NOMO-1 treated with dmso at 0.1 percent for 144 hours (cell line): ENCODE measurements at regions not wholly inside any gene's neighbourhood (a gene's known extent, or its start where the extent isn't known, plus 50 kb on each side); places are given as distances from the start of the nearest gene placed in this dataset.

ENCODE experiments used
- DNase-seq: peaks from one replicate; lab custom pipeline; 2025; ENCODE audit not compliant: unreplicated experiment; lab: John Stamatoyannopoulos, UW

DNA sequence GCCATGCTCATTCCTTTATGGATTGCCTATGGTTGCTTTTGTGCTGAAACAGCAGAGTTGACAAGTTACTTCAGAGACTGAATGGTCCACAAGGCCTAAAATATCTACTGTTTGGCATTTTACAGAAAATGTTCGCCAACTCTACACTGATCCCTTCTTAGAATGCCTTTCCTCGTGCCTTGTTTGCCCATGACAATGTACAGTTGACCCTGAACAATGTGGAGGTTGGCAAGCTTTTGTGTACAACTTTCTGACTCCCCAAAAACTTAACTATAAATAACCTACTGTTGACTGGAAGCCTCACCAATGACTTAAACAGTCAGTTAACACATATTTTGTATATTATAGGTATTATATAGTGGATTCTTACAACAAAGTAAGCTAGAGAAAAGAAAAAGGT is 361.4 kb downstream of the EPHA4 start:
- no peak for DNase-seq

GRCh38 chr2:221211653-221212052 is 360.5 kb downstream of the EPHA4 start:
- no peak for DNase-seq

GRCh38 chr2:221212105-221212504 is 360.0 kb downstream of the EPHA4 start:
- DNase-seq: no peak

- no peak for DNase-seq
Observed at GRCh38 chr2:221215487-221215886, 356.6 kb downstream of the EPHA4 start.

- DNase-seq: no peak
Observed at GRCh38 chr2:221216636-221217035, 355.5 kb downstream of the EPHA4 start.

- DNase-seq: no peak
Observed at GRCh38 chr2:221225752-221226151, 346.4 kb downstream of the EPHA4 start.

DNA sequence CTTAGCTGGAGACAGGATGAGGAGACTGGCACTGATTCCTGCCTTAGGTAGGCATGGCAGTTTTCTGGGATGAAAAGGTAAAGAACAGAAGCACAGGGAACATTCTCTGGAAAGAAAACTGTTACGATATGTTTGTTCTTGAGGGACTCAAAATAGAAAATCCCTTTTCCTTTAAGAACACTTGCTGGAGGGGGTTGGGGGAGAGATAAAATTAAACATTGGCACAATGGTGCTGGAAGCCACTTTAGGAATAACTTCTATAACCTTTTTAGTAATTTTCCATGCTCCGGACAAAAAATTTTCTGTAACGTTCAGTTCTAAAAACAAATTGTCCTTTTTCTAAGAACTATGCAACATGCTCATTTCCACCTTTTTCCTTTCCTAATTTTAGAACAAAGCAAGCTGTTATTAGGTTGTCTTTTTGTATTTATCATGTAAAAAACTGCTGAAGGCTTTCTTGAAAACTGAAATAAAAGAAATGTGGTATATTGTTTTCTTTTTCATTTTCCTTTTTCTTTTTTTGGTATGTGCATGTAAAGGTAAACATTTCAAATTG is 343.8 kb downstream of the EPHA4 start:
- no peak for DNase-seq

- no peak for DNase-seq
Observed at GRCh38 chr2:221229099-221229498, 343.0 kb downstream of the EPHA4 start.

DNA sequence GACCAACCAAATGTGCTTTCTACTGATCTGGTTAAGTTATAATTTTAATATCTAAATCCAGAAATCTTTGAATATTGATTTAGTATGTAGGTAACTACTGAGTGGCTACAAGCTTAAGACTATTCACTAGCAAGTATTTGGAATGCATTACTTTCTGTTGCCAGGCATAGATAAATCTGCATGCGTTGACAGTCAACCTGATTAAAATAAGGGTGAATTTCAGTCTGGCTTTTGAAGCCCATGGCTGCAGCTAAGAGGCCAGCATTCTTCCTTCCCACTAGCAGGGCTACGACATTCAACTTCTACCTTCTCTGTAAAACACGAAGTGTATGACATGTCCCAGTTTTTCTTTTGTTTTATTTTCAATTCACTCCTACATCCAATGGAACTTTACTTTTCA is 340.6 kb downstream of the EPHA4 start:
- no peak for DNase-seq

DNA sequence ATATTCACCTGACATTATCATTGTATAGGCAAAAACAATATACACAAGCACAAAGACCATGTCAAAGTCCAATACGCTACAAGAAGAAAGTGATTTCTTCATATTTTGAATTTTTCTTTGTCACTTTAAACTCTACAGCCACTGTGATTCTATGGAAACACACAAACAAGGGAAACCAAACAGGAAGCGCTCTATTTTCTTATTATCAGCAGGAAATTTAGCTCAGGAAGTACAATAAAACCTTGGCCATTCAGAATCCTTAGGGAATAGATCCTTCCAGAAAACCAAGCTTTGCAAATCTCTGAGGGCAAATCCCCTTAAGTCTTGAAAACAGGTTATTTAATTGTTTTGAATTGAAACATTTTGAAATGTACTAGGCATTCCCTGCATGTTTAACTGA is 336.2 kb downstream of the EPHA4 start:
- DNase-seq: no peak

DNA sequence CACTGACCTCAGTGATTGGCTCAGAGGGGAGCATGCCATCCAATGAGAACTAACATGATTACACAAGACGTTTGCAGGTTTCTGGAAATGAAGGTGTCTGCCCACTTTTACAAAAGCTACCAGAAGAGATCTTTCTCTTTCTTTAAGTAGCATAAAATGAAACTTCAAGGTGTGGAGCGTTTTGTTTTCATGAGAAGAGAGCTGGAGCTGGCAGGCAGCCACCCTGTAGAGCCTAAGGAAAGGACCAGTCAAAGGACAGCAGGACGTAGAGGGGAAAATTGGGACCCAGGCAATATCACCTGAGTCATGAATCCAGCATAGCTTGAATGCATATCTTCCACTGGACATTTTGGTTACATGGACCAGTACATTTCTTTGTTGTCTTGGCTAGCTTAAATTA is 331.0 kb downstream of the EPHA4 start:
- no peak for DNase-seq

- DNase-seq: no peak
Observed at GRCh38 chr2:221243771-221244170, 328.3 kb downstream of the EPHA4 start.

GRCh38 chr2:221245045-221245444 is 327.1 kb downstream of the EPHA4 start:
- DNase-seq: no peak

- no peak for DNase-seq
Observed at GRCh38 chr2:221245772-221246171, 326.3 kb downstream of the EPHA4 start.

DNA sequence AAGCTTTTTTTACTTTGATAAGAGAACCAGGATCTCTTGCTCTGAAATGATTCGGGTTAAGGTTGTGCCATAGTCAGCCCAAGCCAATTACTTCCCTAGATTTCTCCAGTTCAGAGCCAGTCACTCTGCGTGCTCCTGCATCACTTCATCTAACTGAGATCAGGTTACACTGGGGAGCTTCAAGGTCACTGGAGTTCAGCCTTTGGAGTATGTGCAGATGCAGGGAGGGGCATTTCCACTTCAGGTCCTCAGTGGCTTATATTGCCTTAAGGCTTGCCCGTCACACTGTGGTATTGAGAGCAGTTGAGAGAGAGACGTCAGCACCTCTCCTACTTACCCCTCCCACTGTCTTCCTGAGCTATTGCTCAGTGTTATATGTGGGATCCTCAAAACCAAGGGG is 317.8 kb downstream of the EPHA4 start:
- no peak for DNase-seq

GRCh38 chr2:221255862-221256261 is 316.2 kb downstream of the EPHA4 start:
- no peak for DNase-seq

GRCh38 chr2:221258464-221258863 is 313.6 kb downstream of the EPHA4 start:
- DNase-seq: no peak

DNA sequence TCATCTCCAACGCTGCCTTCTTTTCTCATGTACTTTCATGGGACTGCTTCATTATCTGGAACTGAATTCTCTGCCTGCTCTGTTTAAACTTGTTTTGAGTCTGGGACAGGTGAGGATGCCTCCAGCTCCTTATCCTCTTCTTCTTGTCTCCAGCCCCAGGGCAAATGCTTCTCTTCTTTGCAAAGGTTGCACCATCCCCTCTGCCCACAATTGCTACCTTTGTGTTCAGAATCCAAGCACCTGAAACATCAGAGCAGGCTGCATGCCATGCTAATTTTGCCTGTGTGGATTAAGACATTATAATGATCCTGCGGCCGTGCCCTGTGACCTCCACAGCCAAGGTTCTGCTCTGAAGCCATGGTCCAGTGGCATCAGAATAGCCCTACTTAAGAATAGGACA is 309.5 kb downstream of the EPHA4 start:
- DNase-seq: no peak

DNA sequence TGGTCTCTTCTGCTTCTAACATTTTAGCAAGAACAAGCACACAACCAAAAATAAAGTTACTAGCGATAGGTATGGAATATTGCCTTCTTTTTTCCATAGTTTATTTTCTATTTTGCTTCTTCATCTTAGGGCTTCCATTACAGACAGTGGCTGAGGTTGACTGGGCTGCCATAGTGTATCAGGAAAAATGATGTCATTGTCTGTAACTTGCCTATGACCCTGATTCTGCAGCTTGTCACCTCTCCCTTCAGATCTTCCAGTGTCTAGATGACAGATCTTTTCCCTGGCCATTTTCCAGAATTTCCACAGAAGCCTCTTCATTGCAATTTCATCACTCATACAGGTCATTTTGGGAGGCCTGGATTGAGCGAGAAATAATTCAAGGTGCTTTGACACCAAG is 308.5 kb downstream of the EPHA4 start:
- no peak for DNase-seq

GRCh38 chr2:221264318-221264717 is 307.8 kb downstream of the EPHA4 start:
- DNase-seq: no peak

DNA sequence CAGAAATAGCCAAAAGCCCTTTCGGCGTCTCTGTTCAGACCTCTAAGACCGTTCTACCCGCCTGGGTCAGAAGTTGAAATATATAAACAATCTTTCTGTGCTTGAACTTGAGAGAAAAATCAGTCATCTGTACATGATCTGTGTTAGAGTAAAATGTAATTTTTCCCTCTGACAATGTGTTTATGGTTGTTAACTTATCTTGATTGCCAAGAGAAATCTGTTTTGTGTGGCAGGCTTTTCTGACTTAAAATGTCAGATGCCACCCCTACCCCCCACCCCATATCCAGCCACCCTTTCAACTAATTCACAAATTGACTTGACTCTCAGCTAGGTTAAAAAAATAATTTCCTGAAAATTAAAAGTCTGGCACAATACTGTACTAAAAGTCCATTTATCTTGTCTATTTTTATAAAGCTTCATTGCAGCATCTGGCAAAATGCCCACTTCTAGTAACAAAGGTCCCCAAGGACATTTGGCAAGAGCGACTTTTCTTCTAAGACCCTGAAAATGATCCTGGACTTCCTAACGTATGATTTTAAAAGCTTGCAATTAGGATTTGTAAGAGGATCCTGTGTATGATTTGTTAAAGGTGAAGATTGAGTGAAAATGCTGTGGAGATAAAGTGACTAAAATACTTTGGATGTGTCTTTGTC is 304.2 kb downstream of the EPHA4 start:
- DNase-seq: no peak

GRCh38 chr2:221268631-221269030 is 303.5 kb downstream of the EPHA4 start:
- DNase-seq: no peak

DNA sequence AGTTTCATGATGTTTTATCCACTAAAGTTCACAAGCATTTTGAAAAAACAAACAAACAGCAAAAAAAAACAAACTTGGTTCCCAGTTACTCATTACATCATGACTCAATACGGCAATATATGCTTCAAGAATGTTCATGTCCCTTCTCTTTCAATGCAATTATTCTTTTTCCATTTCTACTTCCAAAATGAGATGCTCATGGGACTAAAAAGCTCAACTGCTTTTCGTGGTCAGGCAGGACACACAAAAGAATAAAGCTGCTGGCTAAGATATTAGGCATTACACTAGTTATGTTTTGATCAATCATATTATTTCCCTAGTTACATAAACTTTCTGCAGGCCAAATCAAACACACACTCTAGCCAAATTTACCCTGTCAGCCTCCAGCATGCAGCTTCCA is 301.3 kb downstream of the EPHA4 start:
- no peak for DNase-seq
